ENCODE measurements at regions not wholly inside any gene's neighbourhood (a gene's known extent, or its start where the extent isn't known, plus 50 kb on each side); places are given as distances from the start of the nearest gene placed in this dataset.

GRCh38 chr5:96067251-96067650, 105.6 kb upstream of the ELL2 start:
- TF ChIP-seq, protein P1, sequence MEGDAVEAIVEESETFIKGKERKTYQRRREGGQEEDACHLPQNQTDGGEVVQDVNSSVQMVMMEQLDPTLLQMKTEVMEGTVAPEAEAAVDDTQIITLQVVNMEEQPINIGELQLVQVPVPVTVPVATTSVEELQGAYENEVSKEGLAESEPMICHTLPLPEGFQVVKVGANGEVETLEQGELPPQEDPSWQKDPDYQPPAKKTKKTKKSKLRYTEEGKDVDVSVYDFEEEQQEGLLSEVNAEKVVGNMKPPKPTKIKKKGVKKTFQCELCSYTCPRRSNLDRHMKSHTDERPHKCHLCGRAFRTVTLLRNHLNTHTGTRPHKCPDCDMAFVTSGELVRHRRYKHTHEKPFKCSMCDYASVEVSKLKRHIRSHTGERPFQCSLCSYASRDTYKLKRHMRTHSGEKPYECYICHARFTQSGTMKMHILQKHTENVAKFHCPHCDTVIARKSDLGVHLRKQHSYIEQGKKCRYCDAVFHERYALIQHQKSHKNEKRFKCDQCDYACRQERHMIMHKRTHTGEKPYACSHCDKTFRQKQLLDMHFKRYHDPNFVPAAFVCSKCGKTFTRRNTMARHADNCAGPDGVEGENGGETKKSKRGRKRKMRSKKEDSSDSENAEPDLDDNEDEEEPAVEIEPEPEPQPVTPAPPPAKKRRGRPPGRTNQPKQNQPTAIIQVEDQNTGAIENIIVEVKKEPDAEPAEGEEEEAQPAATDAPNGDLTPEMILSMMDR (IDR thresholded peaks at IDR 0.05) = no peak
- DNase-seq (no peak), ATAC-seq (no peak)
- H3K4me1 ChIP-seq = no peaks in the 10 kb centered on the region
- H3K36me3 ChIP-seq = no peaks in the 10 kb centered on the region
- no peaks in the 10 kb centered on the region for H3K9me3 ChIP-seq
- no peak overlapping the region for H3K27ac ChIP-seq
- intact Hi-C loops (cut with DNase I) = no loop called here
- no peak overlapping the region for H3K4me3 ChIP-seq
- no peaks in the 10 kb centered on the region for H3K27me3 ChIP-seq

DNA sequence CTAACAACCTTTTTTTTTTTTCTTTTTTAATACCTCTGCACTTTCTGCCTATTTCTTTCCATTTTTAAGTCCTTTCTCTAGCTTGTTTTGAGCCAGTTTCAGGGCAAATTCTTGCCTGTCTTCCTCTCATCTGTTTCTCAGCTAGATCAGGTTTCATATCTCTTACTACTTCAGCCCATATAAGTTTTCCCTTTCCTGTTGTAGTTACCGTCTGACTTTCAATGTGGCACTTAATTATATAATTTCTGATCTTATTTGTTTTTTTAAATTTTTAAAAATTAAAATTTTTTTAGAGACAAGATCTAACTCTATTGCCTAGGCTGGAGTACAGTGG, 104.7 kb upstream of the ELL2 start:
- ATAC-seq (no peak), DNase-seq (no peak)
- Histone ChIP-seq H3K9me3 (no peaks in the 10 kb centered on the region), H3K4me1 (no peaks in the 10 kb centered on the region), H3K4me3 (no peak overlapping the region), H3K36me3 (no peaks in the 10 kb centered on the region), H3K27me3 (no peaks in the 10 kb centered on the region), H3K27ac (no peak overlapping the region)
- TF ChIP-seq, protein P1 (IDR thresholded peaks at IDR 0.05) = no peak
- intact Hi-C loops (cut with DNase I) = no loop called here

DNA sequence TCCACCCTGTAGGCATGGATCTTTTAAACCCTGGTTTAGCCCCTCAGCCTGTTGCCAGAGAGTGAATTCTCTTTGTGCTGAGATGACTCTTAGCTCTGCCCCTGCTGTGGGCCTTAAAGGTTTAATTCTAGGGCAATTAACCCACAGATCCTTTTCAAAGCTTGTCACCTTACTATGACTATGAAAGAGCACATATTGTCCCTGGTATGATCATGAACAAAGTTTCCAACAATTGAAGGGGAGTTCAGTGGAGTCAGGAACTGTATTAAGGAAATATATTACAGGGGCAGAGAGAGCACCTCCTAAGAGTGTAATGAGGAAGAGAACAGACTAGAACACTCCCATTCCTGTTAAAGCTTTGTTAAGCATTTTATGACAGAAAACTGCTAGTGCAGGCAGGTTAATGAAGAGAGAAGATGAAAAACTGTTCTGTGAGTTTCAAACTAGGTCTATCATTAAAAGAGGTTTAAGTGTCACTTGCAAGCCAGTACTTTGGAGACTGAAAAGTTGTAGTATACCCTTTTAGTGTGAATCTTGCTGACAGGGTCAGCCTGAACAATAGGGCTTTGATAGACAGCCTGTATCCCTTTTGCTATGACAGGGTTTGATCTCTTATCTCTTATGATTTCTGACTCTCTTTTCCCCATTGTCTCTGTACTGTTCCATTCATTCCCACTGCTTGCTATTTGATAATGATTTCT, 104.2 kb upstream of the ELL2 start:
- no peaks in the 10 kb centered on the region for H3K9me3 ChIP-seq
- H3K27me3 ChIP-seq = no peaks in the 10 kb centered on the region
- no peak overlapping the region for H3K4me3 ChIP-seq
- intact Hi-C loops (cut with DNase I) = no loop called here
- H3K4me1 ChIP-seq = no peaks in the 10 kb centered on the region
- no peak for DNase-seq
- TF ChIP-seq, protein P1 (IDR thresholded peaks at IDR 0.05) = no peak
- no peak overlapping the region for H3K27ac ChIP-seq
- no peaks in the 10 kb centered on the region for H3K36me3 ChIP-seq
- ATAC-seq = no peak

GRCh38 chr5:96064877-96065276, 103.2 kb upstream of the ELL2 start:
- intact Hi-C loops (cut with DNase I) = no loop called here
- Histone ChIP-seq H3K27me3 (no peaks in the 10 kb centered on the region), H3K4me3 (no peak overlapping the region), H3K36me3 (no peaks in the 10 kb centered on the region), H3K9me3 (no peaks in the 10 kb centered on the region), H3K4me1 (no peaks in the 10 kb centered on the region), H3K27ac (no peak overlapping the region)
- TF ChIP-seq, protein P1 (IDR thresholded peaks at IDR 0.05) = no peak
- DNase-seq = no peak
- no peak for ATAC-seq

GRCh38 chr5:96062836-96063235, 101.2 kb upstream of the ELL2 start:
- H3K27ac ChIP-seq = no peak overlapping the region
- ATAC-seq (no peak), DNase-seq (no peak)
- H3K4me1 ChIP-seq = no peaks in the 10 kb centered on the region
- H3K27me3 ChIP-seq = no peaks in the 10 kb centered on the region
- H3K4me3 ChIP-seq = no peak overlapping the region
- no peaks in the 10 kb centered on the region for H3K9me3 ChIP-seq
- intact Hi-C loops (cut with DNase I) = no loop called here
- no peaks in the 10 kb centered on the region for H3K36me3 ChIP-seq
- TF ChIP-seq, protein P1 (IDR thresholded peaks at IDR 0.05) = no peak

GRCh38 chr5:96058084-96058483, 96.4 kb upstream of the ELL2 start:
- no peaks in the 10 kb centered on the region for H3K27me3 ChIP-seq
- no peak overlapping the region for H3K27ac ChIP-seq
- TF ChIP-seq, protein P1 (IDR thresholded peaks at IDR 0.05) = no peak
- no peaks in the 10 kb centered on the region for H3K9me3 ChIP-seq
- intact Hi-C loops (cut with DNase I) = no loop called here
- H3K36me3 ChIP-seq = no peaks in the 10 kb centered on the region
- no peak overlapping the region for H3K4me3 ChIP-seq
- ATAC-seq (no peak), DNase-seq (no peak)
- H3K4me1 ChIP-seq = no peaks in the 10 kb centered on the region

All from upper lobe of right lung (tissue), 1 donor.